NCI-H1694 treated with DMSO at 0.1 percent for 48 hours (cell line): ENCODE measurements at regions not wholly inside any gene's neighbourhood (a gene's known extent, or its start where the extent isn't known, plus 50 kb on each side); places are given as distances from the start of the nearest gene placed in this dataset.
"Not testable (repeated sequence)": the region's sequence is repeated elsewhere in the genome, so short reads cannot be mapped to it uniquely, and the experiment has no call there.

Experiments
- DNase-seq: peaks from one replicate; lab custom pipeline; 2025; lab: John Stamatoyannopoulos, UW

DNA sequence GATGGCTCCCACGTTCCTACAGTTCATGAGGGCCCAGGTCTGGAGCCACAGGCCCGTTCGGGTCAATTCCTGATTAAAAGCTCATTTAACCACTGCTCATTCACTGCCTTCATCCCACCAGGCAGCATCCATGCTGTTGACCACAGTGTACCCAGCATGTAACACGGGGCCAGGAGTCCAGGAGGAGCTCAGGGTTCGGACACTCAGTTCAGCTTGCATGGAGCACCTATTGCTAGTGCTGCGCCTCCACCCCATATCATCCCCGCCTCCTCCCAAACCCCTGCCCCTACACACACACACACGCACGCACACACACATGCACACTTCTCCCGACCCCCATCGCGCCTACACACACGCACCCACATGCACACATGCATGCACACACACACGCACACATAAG is 72.9 kb upstream of the SNTG2 start:
- DNase-seq: no peak

DNA sequence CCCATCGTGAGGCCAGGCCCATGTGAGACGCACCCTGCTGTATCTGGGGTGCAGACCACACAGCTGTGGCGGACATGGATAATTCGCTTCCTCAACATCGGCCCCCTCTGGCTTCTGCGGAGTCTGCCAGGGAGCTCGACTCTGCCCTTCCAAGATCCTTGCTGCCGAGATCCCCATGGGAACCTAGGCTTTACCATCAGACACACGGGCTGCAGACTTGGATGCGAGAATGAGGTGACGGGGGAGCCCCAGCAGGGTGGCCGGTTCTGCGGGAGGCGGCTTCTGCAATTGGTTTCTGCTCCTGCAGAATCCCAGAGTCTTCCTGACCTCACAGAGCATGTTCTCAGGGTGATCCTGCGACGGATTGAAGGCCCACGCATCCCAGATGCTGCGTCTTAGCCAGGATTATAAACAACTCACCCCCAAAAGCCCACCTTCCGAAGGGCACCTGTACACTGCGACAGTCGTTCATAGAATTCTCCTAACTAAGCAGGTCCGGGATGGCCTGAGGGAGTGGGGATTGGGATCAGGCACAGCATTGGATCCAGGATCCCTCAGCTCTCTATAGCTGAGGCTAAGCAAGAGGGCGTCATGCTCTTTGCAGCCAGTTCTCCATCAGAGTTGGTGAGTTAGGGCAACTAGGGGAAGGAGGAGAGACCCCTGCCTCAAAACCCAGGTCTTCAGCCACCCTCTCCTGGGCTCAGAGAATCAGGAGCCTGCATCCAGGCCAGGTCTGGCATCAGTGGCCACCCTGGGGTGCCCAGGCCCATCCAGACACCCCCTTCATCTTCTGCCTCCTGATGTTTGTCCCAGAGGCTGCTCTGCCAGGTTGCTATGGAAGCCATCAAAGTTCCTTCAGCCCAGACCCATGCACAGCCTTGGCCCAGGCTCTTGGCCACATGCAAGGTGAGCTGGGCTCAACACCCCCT is 74.7 kb upstream of the SNTG2 start:
- no peak for DNase-seq

DNA sequence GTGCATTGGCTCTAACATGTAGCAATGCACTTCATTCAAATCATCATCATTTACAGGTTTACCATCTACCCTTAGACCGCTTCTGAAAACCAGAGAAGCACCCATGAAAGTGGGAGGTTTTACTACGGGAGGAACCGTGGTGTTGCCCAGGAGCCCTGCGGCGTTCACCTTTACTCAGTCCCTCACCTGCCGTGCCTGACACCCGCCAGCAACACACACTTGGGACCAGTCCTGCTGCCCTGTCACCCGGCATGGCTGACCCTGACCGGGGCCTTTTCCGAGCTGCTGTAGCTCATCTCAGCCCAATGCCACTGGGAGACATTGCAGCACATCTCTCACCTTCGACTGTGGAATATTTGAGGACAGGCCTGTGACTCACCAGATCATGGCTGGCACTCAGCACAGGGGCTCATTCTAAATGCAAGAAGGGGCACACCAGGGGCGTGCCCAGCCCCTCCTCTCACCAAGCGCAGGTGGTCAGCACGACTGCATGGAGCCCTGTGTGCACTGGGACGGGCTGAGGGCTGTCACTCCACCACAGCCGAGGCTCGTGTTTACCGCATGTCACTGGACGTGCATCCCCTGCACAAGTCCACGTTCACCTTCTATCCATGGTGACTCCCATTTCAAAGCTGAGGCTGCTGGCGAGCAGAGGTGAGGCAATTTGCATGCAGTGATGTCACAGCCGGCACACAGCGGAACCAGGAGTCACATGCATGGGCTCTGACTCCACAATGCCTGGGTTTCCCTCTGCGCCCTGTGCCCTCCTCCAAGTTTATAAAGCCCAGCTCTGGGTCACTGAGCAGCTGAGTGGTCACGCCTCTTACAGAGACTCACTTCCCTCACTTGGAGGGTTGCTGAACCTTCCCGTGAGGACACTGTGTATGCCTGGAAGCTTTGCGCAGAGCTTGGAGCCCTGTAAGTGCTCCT is 76.7 kb upstream of the SNTG2 start:
- no peak for DNase-seq

DNA sequence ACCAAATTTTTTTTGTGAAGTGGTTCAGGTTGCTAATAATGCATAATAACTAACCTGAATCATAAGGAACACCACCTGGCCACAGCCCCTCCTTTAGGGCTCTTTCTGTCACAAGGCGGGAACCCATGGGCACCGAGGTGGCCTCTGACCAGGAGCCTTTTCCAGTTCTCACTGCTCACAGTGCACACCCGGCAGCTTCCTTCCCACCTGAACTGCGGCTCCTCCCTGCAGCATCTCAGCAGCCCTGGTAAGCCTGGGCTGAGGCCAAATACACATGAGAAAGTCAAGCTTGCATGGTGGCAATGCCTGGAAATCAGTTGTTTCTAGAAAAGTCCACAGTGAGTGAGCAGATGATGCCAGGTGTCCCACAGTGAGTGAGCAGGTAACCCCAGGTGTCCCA is 77.6 kb upstream of the SNTG2 start:
- DNase-seq: no peak

DNA sequence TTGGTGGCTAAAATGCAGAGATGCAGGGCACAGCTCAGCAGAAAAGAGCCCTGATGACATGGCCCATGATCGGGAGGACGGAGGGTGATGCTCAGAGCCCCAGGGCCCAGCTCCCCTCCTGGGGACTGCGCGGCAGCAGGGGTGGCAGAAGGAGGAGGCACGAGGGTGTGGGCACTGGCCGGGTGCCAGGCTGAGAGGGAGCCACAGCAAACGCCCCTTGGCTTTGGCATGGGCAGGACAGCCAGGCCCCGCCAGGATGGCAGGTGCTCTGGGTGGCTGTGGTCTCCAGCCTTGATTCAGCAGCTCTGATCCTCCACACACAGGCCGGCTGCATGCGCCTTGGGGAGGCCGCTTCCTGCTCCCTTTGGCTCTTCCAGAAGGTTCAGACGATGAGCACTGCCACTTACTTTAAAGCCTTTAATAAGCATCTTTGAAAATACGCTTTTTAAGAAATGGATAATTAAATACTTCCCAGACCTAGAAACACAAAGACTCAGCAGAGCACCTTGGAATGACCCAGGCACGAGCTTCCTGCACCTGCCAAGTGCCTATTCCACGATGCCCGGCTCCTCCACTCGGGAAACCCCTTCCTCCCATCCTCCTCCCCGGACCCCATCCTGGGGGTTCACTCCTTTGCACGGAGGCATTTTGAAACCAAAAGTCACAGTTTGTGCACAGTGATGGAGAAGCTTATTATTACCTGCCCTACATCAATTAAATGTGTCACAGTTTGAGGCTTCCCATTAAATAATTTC is 78.5 kb upstream of the SNTG2 start:
- DNase-seq: no peak

DNA sequence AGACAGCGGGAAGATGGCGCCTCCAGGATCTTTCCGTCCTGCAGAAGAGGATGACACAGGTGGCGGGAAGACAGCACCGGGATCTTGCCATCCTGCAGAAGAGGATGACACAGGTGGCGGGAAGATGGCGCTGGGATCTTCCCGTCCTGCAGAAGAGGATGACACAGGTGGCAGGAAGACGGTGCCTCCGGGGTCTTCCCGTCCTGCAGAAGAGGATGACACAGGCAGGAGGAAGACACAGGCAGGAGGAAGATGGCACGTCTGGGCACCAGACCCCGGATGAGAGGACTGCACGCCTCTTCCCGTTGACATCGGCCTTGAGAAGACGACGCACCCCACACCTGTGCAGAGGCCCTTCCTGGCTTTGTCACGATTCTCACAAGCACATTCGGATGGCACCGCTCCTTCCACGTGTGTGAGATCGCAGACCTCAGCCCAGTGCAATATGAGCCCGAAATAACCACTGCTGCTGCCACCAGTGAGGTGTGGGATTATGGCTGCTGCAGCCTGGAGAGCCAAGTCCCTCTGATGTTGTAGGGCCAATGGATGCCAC is 79.4 kb upstream of the SNTG2 start:
- DNase-seq: no peak

DNA sequence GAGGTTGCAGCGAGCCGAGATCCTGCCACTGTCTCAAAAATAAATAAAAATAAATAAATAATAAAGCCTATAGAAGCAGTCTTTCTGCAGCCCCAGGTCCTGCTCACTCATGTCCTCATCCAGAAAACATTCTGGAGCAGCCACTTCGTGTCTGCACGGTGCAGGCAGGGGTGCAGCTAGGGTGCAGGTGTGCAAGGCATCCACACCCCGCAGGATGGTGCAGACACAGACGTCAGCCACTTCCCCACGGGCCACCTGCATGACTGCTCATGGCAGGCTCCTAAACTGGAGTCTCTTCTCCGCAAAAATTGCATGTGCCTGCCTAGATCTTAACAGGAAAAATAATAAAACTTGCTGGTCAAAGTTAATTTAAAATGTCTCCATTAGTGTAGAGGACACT is 80.2 kb upstream of the SNTG2 start:
- no peak for DNase-seq

DNA sequence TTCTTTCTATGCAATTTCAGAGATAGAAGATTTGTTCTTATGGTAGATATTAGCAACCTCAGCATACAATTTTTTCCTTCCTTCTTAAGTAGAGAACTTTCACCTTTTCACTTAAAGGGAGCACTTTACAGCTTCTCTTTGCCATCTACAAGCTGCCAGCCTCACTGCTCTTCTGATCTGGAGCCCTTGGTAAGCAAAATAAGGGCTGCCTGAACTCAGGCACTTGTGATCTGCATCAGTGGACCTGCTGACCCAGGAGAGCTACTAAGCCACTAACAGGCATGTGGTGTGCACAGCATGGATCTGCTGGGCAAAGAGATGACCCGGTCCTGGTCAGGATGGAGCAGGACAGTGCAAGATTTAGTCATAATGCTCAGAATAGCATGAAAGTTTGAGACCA is 80.8 kb upstream of the SNTG2 start:
- DNase-seq: no peak

DNA sequence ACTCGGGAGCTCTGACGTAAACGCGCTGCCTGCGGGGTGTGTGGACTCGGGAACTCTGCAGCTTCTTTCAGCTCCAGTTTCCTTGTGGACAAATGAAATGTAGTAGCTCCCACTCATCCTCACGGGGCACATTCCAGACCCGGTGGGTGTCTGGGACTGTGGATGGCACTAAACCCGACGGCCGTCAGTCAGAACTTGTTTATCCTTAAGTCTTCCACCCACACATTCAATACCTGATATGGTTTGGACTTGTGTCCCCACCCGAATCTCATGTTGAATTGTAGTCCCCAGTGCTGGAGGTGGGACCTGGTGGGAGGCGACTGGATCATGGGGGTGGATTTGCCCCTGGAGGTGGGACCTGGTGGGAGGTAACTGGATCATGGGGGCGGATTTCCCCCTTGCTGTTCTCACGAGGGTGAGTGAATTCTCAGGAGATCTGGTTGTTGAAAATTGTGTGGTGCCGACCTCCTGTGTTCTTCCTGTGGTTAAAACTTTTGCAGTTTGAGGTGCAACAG is 81.2 kb upstream of the SNTG2 start:
- no peak for DNase-seq

DNA sequence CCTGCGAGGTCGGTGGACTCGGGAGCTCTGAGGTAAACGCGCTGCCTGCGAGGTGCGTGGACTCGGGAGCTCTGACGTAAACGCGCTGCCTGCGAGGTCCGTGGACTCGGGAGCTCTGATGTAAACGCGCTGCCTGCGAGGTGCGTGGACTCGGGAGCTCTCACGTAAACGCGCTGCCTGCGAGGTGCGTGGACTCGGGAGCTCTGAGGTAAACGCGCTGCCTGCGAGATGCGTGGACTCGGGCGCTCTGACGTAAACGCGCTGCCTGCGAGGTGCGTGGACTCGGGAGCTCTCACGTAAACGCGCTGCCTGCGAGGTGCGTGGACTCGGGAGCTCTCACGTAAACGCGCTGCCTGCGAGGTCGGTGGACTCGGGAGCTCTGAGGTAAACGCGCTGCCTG is 81.8 kb upstream of the SNTG2 start:
- not testable (repeated sequence) for DNase-seq

DNA sequence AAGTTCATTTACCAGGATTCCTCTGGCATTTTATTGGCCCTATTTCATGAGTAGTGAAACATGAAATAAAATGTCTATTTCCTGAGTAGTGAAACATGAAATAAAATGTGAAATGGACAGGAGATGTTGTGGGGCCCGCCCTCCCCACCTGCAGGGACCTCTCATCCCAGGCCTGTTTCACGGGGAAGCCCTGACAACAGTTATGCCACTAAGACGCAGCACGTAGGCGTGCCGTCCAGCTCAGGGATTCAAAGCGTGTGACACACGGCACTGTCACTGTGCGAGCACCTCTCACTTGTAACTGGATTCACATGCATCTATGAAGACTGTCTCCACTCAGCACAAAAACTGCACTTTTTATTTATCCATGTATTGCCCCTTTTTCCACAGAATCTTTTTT is 83.4 kb upstream of the SNTG2 start:
- DNase-seq: no peak

DNA sequence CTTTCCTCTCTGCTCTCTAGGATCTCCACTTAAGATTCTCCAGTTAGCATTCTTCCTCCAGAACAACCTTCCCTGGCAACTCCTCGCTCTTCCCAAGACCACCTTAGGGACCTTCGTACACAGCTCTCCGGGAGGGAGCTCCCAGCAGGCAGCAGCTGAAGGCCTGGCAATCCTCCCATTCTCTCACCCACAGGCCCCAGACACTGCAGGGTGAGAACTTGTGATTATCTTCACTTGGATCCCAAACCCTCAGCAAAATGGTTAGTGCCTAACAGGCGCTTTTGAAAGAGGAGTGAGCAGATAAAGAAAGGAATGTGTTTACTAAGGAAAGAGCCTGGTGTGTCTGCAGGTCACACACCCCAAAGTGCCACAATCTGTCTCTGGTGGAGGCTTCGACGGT is 83.8 kb upstream of the SNTG2 start:
- DNase-seq: no peak

DNA sequence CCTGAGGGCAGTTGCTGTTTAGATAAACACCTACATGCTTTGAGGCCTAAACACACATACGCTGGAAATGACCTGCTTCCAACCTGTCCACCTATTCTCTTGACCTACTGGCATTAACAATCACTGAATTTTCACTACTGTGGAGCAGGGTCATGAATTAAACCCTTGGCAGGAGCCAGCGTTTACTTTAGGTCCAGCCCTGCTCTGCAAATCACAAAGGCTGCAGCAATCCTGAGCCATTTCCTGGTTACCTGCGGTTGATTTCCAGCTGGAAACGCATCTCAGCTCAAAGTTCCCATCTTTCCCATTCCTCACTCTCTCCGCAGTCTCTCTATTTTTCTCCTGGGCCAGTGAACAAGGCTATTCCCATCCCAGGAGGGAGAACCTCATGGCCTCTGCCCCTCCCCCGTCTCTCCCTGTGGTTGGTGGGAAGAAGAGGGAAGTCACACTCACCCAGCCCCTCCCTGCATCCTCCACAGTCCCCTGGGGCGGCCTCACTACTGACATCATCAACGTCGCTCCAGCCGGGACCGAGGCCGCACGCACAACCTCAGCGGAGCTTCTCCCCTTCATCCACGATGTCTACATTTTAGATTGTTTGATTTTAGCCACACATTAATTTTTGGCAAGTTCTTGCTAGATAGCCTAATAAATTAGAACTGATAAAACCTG is 84.5 kb upstream of the SNTG2 start:
- no peak for DNase-seq

DNA sequence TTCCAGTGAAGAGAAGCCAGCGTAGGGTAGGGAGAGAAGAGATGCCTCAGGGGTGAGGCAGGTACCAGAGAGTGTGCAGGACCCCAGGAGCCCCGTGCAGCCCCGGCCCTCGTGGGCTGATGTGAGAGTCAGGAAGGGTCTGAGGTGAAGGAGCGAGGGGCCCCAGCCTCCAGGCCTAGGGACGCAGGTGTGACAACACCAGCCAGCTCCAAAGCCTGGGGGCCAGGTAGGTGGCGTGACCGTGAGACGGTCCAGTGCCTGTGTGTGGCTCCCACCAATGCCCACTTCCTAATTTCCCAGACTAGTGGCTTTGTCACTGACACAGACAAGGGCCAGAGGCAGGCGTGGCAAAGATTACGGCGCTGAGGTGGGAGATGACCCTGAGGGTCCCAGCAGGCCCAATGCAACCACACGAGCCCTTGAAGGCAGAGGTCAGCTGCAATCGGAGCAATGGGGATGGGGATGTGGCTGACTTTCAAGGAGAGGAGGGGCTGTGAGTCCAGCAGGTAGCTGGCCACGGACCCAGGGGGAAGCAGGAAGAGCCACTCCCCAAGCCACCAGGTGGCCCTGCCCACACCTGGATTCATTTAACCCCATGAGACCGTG is 86.0 kb upstream of the SNTG2 start:
- DNase-seq: no peak

DNA sequence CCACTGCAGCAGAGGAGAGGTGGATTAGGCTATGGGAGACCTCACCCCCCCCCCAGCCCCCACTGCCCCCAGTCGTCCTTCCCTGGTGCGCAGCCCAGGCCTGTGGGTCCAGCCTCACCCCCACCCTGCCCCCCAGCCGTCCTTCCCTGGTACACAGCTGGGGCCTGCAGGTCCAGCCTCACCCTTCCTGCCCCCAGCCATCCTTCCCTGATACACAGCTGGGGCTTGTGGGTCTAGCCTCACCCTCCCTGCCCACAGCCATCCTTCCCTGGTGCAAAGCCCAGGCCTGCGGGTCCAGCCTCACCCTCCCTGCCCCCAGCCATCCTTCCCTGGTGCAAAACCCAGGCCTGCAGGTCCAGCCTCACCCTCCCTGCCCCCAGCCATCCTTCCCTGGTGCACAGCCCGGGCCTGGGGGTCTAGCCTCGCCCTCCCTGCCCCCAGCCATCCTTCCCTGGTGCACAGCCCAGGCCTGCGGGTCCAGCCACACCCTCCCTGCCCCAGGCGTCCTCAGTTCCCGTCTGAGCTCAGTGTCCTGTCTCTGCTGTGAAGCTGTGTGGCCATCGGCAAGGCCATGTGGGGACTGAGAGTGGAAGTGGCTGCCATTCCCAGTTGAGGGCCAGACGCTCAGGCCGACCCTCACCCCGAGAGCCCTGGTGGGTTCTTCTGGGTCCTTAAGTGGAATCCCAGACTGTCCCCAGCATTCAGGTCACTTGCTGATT is 86.8 kb upstream of the SNTG2 start:
- no peak for DNase-seq

DNA sequence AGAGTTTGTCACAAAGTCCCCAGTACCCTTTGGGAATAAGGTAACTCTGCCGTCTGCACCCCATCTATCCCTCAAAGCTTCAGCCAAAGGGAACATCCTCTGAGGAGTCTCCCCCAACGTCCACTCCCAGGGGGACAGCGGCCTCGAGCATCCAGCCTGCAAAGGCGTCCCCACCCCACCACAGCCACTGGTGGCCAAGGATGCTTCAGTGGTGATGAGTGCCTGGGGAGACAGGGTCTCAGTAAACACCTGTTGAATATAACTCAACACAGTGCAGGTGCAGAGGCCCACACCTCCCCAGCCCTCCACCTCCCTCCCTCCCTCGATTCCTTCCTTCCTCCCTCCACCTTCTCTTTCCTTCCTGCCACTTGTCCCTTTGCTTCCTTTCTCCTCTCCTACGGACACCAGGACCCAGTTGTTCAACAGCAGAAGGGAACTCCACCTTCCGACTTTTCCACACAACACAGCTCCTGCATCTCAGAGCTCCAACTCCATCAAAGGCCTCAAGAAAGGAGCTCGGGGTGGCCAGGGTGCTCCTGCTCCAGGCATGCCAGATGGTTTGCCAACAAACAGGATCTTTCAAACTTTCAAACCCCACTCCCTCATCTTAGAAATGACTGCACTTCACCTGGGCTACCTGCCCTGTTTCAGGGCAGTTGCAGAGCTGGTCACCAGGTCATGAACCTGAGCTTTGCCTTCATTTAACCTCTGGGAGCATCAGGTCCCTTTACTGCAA is 87.8 kb upstream of the SNTG2 start:
- no peak for DNase-seq

DNA sequence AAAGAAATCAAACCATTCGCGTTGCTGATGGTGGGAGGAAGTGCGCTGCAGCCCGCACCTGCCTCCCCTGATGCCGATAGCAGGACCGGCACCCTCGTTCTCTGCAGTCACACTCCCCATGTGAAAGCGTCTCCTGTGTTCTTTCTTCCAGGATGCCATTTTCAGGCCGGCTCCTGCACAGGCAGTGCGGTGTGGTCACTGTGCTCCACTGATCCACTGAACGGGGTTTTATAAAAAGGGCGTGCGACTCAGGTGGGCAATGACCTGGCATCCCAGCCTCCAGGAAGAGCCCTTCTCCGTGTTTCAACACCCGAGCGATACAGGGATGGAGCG is 88.3 kb upstream of the SNTG2 start:
- no peak for DNase-seq

DNA sequence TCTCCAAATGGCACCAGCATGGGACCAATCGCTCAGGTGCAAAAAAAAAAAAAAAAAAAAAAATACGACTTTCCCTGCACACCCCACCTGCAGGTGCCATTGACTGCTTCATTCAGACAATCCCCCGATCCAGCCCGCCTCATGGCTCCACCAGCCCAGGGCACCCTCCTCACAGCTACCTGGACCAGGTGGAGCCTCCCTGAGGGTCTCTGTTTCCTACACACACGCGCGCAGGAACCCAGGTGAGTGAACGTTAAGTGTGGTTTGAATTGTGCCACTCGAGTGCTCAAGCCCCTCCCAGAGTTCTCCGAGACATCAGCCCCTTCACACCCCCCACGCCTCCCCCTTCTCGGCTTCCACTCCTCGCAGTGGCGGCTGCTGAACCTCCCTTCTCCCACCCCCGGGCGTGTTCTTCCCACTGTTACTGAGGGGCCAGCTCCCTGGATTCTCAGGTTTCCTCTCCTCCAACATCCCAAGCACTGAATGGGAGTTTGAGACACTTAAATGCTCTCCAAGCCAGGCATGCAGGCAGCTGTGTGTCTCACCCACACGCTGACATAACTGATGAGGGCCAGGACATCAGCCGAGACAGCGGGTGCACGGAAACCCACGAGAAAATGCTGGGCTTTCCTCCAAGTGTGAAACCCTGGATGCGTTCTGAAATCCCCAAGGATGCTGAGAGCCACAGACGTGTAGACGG is 88.8 kb upstream of the SNTG2 start:
- no peak for DNase-seq
